SK-N-MC (cell line): ENCODE measurements at regions not wholly inside any gene's neighbourhood (a gene's known extent, or its start where the extent isn't known, plus 50 kb on each side); places are given as distances from the start of the nearest gene placed in this dataset.

Experiments used
- DNase-seq: peaks from one replicate; pipeline ENCODE4 v3.0.0-alpha.2; 2011; ENCODE audit warnings: low read depth, low spot score
- H3K27ac ChIP-seq: fragments of 200-600 bp; sonication (generic); 2 replicates; pipeline ENCODE4 v1.5.1; 2016; ENCODE audit warnings: mixed run types
- H3K36me3 ChIP-seq: fragments of 200-600 bp; sonication (generic); 2 replicates; pipeline ENCODE4 v1.6.1; 2017; ENCODE audit warnings: antibody characterized with exemption, low read length, mixed read lengths; ENCODE audit not compliant: insufficient read depth
- H3K4me3 ChIP-seq: fragments of 200-600 bp; sonication (generic); 2 replicates; pipeline ENCODE4 v1.5.1; 2016
- H3K9ac ChIP-seq: fragments of 200-600 bp; sonication (generic); 2 replicates; pipeline ENCODE4 v1.8.0; 2017; ENCODE audit warnings: mixed run types, mixed read lengths; ENCODE audit not compliant: insufficient read length
- H3K9me3 ChIP-seq: fragments of 200-600 bp; sonication (generic); 2 replicates; pipeline ENCODE4 v1.6.1; 2017; ENCODE audit warnings: low read depth, mild to moderate bottlenecking, antibody characterized with exemption, low read length, moderate library complexity, mixed read lengths
- EZH2 ChIP-seq: fragments of 200-600 bp; sonication (generic); IDR thresholded peaks from one replicate; pipeline ENCODE4 v1.6.1; 2017; ENCODE audit warnings: antibody characterized with exemption
- FOXP2 ChIP-seq: optimal IDR thresholded peaks from 2 replicates; pipeline ENCODE3; 2011; ENCODE audit warnings: mild to moderate bottlenecking, moderate library complexity; ENCODE audit not compliant: insufficient read depth; ENCODE audit errors: extremely low read length, control extremely low read depth
- POLR2AphosphoS5 ChIP-seq: IDR thresholded peaks from 2 replicates; pipeline ENCODE4 v1.6.1; 2012; ENCODE audit warnings: mild to moderate bottlenecking, low read depth, low read length, borderline replicate concordance

DNA sequence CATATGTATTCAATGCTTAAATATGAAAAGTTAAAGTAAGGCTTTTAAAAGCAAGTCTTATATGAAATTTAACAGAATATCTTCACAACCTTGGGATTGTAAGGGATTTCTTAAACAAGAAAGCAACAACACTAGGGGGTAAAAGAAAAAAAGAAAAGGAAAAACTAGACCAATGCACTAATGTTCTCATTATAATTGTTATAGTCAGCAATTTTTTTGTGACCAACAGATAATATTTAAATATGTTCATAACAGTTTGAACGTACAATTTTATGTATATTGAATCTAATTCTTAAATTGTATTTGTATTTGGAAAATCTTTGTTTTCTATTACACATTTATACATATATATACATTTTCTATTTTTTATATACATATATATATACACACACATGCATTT lies 1397.8 kb upstream of the ADGRB3 start:
- H3K27ac ChIP-seq: no peak overlapping the region
- 0 out of 2 replicates have a peak, but pooled peaks cover 2% of the 10 kb centered on the region for H3K9me3 ChIP-seq
- H3K4me3 ChIP-seq: no peak overlapping the region

DNA sequence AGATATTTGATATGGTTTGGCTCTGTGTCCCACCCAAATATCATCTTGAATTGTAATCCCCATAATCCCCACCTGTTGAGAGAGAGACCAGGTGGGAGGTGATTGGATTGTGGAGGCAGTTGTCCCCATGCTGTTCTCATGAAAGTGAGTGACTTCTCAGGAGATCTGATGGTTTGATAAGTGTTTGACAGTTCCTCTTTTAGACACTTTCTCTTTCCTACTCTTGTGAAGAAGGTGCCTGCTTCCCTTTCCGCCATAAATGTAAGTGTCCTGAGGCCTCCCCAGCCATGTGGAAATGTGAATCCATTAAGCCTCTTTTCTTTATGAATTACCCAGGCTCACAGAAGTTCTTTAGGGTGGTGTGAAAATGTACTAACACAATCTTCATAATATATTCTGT lies 1404.0 kb upstream of the ADGRB3 start:
- Histone ChIP-seq H3K9ac (no peak overlapping the region), H3K36me3 (no peaks in the 10 kb centered on the region), H3K27ac (no peak overlapping the region), H3K4me3 (no peak overlapping the region), H3K9me3 (no peaks in the 10 kb centered on the region)
- TF ChIP-seq POLR2AphosphoS5 (no peak), EZH2 (no peak), FOXP2 (no peak)
- DNase-seq: no peak

More for the DNA sequence above, 1397.8 kb upstream of the ADGRB3 start:
- no peak overlapping the region for H3K9ac ChIP-seq
- DNase-seq: no peak
- TF ChIP-seq FOXP2 (no peak), POLR2AphosphoS5 (no peak), EZH2 (no peak)
- no peaks in the 10 kb centered on the region for H3K36me3 ChIP-seq

DNA sequence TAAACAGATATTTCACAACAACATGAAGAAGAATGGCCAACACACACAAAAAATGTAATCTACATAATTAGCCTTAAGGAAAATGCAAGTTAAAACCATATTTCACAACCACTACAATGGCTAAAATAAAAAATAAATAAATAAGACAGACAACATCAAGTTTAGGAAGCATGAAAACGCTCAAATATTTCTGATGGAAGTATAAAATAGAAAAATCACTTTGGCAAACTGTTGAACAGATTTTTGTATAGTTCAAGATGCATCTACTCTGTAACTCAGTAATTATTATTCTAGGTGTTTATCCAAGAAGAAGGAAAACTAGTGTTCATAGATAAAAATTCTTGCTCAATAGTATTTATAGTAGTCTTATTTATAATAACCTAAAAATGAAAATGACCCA lies 1410.1 kb upstream of the ADGRB3 start:
- no peak overlapping the region for H3K27ac ChIP-seq
- no peak overlapping the region for H3K9ac ChIP-seq
- no peak overlapping the region for H3K4me3 ChIP-seq
- no peaks in the 10 kb centered on the region for H3K36me3 ChIP-seq
- TF ChIP-seq FOXP2 (no peak), POLR2AphosphoS5 (no peak), EZH2 (no peak)
- H3K9me3 ChIP-seq: no peaks in the 10 kb centered on the region
- DNase-seq: no peak

DNA sequence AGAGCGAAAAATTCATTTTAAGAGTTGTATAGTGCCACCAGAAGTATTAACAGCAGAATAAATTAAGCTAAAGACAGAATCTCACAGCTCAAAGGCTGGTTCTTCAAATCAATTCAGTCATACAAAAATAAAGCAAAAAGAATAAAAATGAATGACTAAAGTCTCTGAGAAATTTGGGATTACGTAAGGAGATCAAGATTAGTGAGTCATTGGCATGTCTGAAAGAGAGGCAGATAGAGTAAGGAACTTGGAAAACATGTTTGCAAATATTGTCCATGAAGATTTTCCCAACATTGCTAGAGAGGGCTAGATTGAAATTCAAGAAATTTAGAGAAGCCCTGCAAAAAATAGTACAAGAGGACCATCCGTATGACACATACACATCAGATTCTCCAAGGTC lies 1413.9 kb upstream of the ADGRB3 start:
- H3K36me3 ChIP-seq: no peaks in the 10 kb centered on the region
- H3K9ac ChIP-seq: no peak overlapping the region
- DNase-seq: no peak
- H3K27ac ChIP-seq: no peak overlapping the region
- H3K4me3 ChIP-seq: no peak overlapping the region
- TF ChIP-seq FOXP2: no peak
- TF ChIP-seq EZH2: no peak
- no peak for TF ChIP-seq POLR2AphosphoS5
- H3K9me3 ChIP-seq: no peaks in the 10 kb centered on the region

DNA sequence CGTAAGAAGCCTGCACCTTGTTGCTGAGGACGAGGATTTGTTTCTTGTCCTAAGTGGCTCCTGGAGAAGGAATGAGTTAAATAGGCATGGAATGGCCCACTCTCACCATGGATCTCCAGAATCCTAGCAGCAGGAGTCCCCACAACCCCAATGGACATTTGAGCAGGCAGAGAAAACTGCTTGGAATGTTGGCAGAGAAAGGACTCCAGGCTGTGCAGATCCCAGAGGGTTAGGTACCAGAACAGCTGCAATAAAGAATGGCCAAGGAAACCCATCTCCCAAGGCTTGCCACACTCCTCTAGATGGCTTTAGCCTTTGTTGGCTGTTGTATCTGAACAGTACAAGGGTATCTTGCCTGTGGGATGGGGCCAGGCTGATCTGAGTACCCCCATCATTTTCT lies 1415.7 kb upstream of the ADGRB3 start:
- H3K9ac ChIP-seq: no peak overlapping the region
- no peak for DNase-seq
- H3K9me3 ChIP-seq: no peaks in the 10 kb centered on the region
- no peak overlapping the region for H3K4me3 ChIP-seq
- H3K27ac ChIP-seq: no peak overlapping the region
- H3K36me3 ChIP-seq: no peaks in the 10 kb centered on the region
- no peak for TF ChIP-seq FOXP2
- TF ChIP-seq POLR2AphosphoS5: no peak
- no peak for TF ChIP-seq EZH2

DNA sequence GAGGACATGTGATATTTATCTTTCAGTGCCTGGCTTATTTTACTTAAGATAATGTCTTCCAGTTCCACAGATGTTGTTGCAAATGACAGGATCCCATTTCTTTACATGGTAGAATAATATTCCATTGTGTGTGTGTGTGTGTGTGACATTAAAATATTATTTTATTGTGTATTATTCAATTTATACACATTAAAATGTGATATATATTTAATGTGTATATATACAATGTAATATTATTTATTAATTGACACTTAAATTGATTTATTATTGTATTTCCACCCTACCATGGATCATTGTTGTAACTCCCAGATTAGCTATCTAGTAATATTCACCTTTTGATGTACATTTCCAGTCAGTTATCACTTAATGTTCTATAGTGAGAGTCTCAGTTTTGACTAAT lies 1422.5 kb upstream of the ADGRB3 start:
- Histone ChIP-seq H3K27ac (no peak overlapping the region), H3K36me3 (no peaks in the 10 kb centered on the region), H3K9me3 (no peaks in the 10 kb centered on the region), H3K4me3 (no peak overlapping the region), H3K9ac (no peak overlapping the region)
- DNase-seq: no peak
- TF ChIP-seq FOXP2 (no peak), EZH2 (no peak), POLR2AphosphoS5 (no peak)

DNA sequence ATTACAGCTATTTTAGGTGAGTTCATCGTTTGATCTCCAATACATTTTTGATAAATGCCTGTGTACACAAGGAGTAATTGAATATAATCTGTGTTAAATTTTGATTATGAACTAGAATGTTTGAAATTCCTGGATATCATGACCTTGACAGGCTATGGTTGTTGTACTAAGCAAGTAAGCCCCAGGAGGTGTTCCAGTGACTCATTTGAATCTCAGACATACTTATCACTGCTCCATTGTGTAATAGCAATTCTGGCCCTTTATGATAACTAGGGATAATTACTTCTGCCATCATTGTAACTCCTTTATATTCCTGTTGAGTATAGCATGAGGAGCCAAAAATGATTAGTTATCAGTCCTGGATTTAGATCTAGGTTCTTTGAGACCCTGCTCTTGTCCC lies 1424.6 kb upstream of the ADGRB3 start:
- TF ChIP-seq EZH2: no peak
- no peak for TF ChIP-seq FOXP2
- no peak for TF ChIP-seq POLR2AphosphoS5
- Histone ChIP-seq H3K27ac (no peak overlapping the region), H3K36me3 (no peaks in the 10 kb centered on the region), H3K9ac (no peak overlapping the region), H3K9me3 (no peaks in the 10 kb centered on the region), H3K4me3 (no peak overlapping the region)
- DNase-seq: no peak

DNA sequence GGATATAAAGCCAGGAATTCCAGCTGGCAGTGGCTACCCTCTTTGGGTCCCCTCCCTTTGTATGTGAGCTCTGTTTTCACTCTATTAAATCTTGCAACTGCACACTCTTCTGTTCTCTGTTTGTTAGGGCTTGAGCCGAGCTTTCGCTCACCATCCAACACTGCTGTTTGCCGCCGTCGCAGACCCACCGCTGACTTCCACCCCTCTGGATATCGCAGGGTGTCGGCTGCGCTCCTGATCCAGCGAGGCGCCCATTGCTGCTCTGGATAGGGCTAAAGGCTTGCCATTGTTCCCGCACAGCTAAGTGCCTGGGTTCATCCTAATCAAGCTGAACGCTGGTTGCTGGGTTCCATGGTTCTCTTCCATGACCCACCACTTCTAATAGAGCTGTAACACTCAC lies 1433.5 kb upstream of the ADGRB3 start:
- Histone ChIP-seq H3K27ac (no peak overlapping the region), H3K9ac (no peak overlapping the region), H3K4me3 (no peak overlapping the region), H3K36me3 (no peaks in the 10 kb centered on the region), H3K9me3 (no peaks in the 10 kb centered on the region)
- DNase-seq: no peak
- TF ChIP-seq POLR2AphosphoS5 (no peak), FOXP2 (no peak), EZH2 (no peak)
